Thyroid gland (tissue), 4 donors: ENCODE measurements at regions not wholly inside any gene's neighbourhood (a gene's known extent, or its start where the extent isn't known, plus 50 kb on each side); places are given as distances from the start of the nearest gene placed in this dataset.

Experiments
- POLR2A ChIP-seq, 2 donors: fragments of 450-650 bp; IDR thresholded peaks; one replicate each; pipeline ENCODE4 v1.6.1; 2017; ENCODE audit warnings: antibody characterized with exemption in 2 of 2, mild to moderate bottlenecking in 2 of 2, moderate library complexity in 1 of 2
- TF ChIP-seq, protein P1 (sequence below), 6 experiments: fragments of 200-600 bp in 3 of 6; fragments of 450-650 bp in 3 of 6; sonication (generic) in 3 of 6; IDR thresholded peaks; one replicate each; pipeline ENCODE4 v1.5.1; 2016 to 2019; ENCODE audit warnings: antibody characterized with exemption in 6 of 6, mild to moderate bottlenecking in 2 of 6, inconsistent platforms in 1 of 6, moderate library complexity in 1 of 6

DNA sequence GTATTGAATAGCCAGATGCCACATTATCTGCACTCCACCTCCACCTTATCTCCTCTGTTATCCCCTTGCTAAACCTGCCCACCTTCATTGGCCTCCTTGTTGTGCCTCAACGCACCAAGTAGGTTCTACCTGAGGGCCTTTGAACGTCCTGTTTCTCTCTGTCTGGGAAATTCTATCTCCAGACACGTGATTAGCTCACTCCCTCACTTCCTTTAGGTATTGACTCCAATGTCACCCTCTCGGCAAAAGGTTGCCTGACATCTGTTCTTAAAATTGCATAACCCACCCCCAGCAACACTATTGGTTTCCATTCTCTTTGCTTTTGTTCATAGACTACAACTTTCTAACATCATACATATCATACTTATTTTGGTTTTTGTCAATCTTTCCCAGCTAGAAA, 56.5 kb upstream of the MEDAG start:
- TF ChIP-seq, protein P1, sequence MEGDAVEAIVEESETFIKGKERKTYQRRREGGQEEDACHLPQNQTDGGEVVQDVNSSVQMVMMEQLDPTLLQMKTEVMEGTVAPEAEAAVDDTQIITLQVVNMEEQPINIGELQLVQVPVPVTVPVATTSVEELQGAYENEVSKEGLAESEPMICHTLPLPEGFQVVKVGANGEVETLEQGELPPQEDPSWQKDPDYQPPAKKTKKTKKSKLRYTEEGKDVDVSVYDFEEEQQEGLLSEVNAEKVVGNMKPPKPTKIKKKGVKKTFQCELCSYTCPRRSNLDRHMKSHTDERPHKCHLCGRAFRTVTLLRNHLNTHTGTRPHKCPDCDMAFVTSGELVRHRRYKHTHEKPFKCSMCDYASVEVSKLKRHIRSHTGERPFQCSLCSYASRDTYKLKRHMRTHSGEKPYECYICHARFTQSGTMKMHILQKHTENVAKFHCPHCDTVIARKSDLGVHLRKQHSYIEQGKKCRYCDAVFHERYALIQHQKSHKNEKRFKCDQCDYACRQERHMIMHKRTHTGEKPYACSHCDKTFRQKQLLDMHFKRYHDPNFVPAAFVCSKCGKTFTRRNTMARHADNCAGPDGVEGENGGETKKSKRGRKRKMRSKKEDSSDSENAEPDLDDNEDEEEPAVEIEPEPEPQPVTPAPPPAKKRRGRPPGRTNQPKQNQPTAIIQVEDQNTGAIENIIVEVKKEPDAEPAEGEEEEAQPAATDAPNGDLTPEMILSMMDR (IDR thresholded peaks at IDR 0.05), result no peak
- TF ChIP-seq POLR2A (IDR thresholded peaks at IDR 0.05), result no peak
